ENCODE measurements at regions not wholly inside any gene's neighbourhood (a gene's known extent, or its start where the extent isn't known, plus 50 kb on each side); places are given as distances from the start of the nearest gene placed in this dataset.

GRCh38 chr2:172162225-172162733 lies 59.6 kb upstream of the DLX2 start:
- no peak for TF ChIP-seq CTCF (conservative IDR thresholded peaks at IDR 0.05; ENCODE audit: low read depth, low read length)
- no peak for TF ChIP-seq EZH2 (IDR thresholded peaks at IDR 0.05; ENCODE audit: borderline replicate concordance, low read depth, low read length, poor library complexity, severe bottlenecking)
